GM18511 (cell line): ENCODE measurements at regions not wholly inside any gene's neighbourhood (a gene's known extent, or its start where the extent isn't known, plus 50 kb on each side); places are given as distances from the start of the nearest gene placed in this dataset.

Experiments
- ATAC-seq: cut with Tn5 transposase; IDR thresholded peaks from one replicate; pipeline ENCODE4 v1.9.1; 2021; ENCODE audit warnings: mild to moderate bottlenecking, moderate library complexity; ENCODE audit not compliant: unreplicated experiment

- no peak for ATAC-seq
These were observed 155.7 kb upstream of the CDYL start for GRCh38 chr6:4620284-4621151.

- no peak for ATAC-seq
These were observed 159.9 kb upstream of the CDYL start for GRCh38 chr6:4616311-4616710.

- ATAC-seq: no peak
These were observed 160.3 kb upstream of the CDYL start for GRCh38 chr6:4615891-4616290.

GRCh38 chr6:4615231-4615630 is 161.0 kb upstream of the CDYL start:
- no peak for ATAC-seq

GRCh38 chr6:4614637-4615036 is 161.6 kb upstream of the CDYL start:
- ATAC-seq: no peak

- ATAC-seq: no peak
These were observed 162.4 kb upstream of the CDYL start for GRCh38 chr6:4613795-4614194.

- no peak for ATAC-seq
These were observed 162.8 kb upstream of the CDYL start for GRCh38 chr6:4613381-4613780.

- ATAC-seq: no peak
These were observed 163.5 kb upstream of the CDYL start for GRCh38 chr6:4612636-4613171.

GRCh38 chr6:4611429-4612129 is 164.6 kb upstream of the CDYL start:
- ATAC-seq: no peak

- ATAC-seq: no peak
These were observed 165.9 kb upstream of the CDYL start for GRCh38 chr6:4610256-4610655.

- ATAC-seq: no peak
These were observed 167.7 kb upstream of the CDYL start for GRCh38 chr6:4608361-4609115.

GRCh38 chr6:4607793-4608192 is 168.4 kb upstream of the CDYL start:
- ATAC-seq: no peak

GRCh38 chr6:4606821-4607704 is 169.1 kb upstream of the CDYL start:
- ATAC-seq: no peak

- no peak for ATAC-seq
These were observed 170.2 kb upstream of the CDYL start for GRCh38 chr6:4606016-4606415.

- no peak for ATAC-seq
These were observed 172.3 kb upstream of the CDYL start for GRCh38 chr6:4603856-4604369.

- ATAC-seq: no peak
These were observed 172.9 kb upstream of the CDYL start for GRCh38 chr6:4603291-4603690.

GRCh38 chr6:4599924-4600323 is 176.3 kb upstream of the CDYL start:
- no peak for ATAC-seq

GRCh38 chr6:4598384-4598995 is 177.7 kb upstream of the CDYL start:
- no peak for ATAC-seq

- no peak for ATAC-seq
These were observed 182.3 kb upstream of the CDYL start for GRCh38 chr6:4593951-4594350.

- no peak for ATAC-seq
These were observed 184.2 kb upstream of the CDYL start for GRCh38 chr6:4592026-4592425.
